ENCODE measurements at regions not wholly inside any gene's neighbourhood (a gene's known extent, or its start where the extent isn't known, plus 50 kb on each side); places are given as distances from the start of the nearest gene placed in this dataset.

GRCh38 chr6:6376845-6377244 lies 56.4 kb upstream of the F13A1 start:
- DNase-seq: no peak

- no peak for DNase-seq
Observed at GRCh38 chr6:6377621-6378020, 57.2 kb upstream of the F13A1 start.

- DNase-seq: no peak
Observed at GRCh38 chr6:6379573-6379972, 59.1 kb upstream of the F13A1 start.

- DNase-seq: no peak
Observed at GRCh38 chr6:6384520-6384919, 64.1 kb upstream of the F13A1 start.

GRCh38 chr6:6386010-6386409 lies 65.5 kb upstream of the F13A1 start:
- no peak for DNase-seq

GRCh38 chr6:6390849-6391602 lies 70.6 kb upstream of the F13A1 start:
- no peak for DNase-seq

GRCh38 chr6:6392214-6393068 lies 72.0 kb upstream of the F13A1 start:
- no peak for DNase-seq

- no peak for DNase-seq
Observed at GRCh38 chr6:6393069-6393529, 72.6 kb upstream of the F13A1 start.

- DNase-seq: no peak
Observed at GRCh38 chr6:6395581-6396197, 75.2 kb upstream of the F13A1 start.

- DNase-seq: no peak
Observed at GRCh38 chr6:6397842-6398241, 77.4 kb upstream of the F13A1 start.

GRCh38 chr6:6399568-6399967 lies 79.1 kb upstream of the F13A1 start:
- DNase-seq: no peak

GRCh38 chr6:6401401-6401800 lies 80.9 kb upstream of the F13A1 start:
- no peak for DNase-seq

- no peak for DNase-seq
Observed at GRCh38 chr6:6402006-6402405, 81.5 kb upstream of the F13A1 start.

GRCh38 chr6:6402591-6402990 lies 82.1 kb upstream of the F13A1 start:
- DNase-seq: no peak

GRCh38 chr6:6405031-6405430 lies 84.6 kb upstream of the F13A1 start:
- DNase-seq: no peak

- no peak for DNase-seq
Observed at GRCh38 chr6:6405997-6406714, 85.7 kb upstream of the F13A1 start.

GRCh38 chr6:6406715-6407070 lies 86.2 kb upstream of the F13A1 start:
- no peak for DNase-seq

GRCh38 chr6:6407071-6407741 lies 86.7 kb upstream of the F13A1 start:
- no peak for DNase-seq

GRCh38 chr6:6409397-6410030 lies 89.1 kb upstream of the F13A1 start:
- DNase-seq: no peak

- DNase-seq: no peak
Observed at GRCh38 chr6:6411115-6411514, 90.7 kb upstream of the F13A1 start.

- no peak for DNase-seq
Observed at GRCh38 chr6:6412221-6412620, 91.8 kb upstream of the F13A1 start.

GRCh38 chr6:6412700-6413099 lies 92.2 kb upstream of the F13A1 start:
- no peak for DNase-seq

Measured in stimulated activated naive CD4-positive, alpha-beta T cell treated with Interleukin-2 at 50 U/mL for 16 hours (primary cell).